Caco-2 (cell line): ENCODE measurements at regions not wholly inside any gene's neighbourhood (a gene's known extent, or its start where the extent isn't known, plus 50 kb on each side); places are given as distances from the start of the nearest gene placed in this dataset.

Source experiments
- BruUV-seq: library from RNA; stranded (reverse); fragments of 400-500 nt; replicated peaks from 2 replicates; lab custom pipeline; 2021; lab: Mats Ljungman, UMichigan
- CTCF ChIA-PET: fragments of 300-600 bp; sonication (Branson Sonifier 250); formaldehyde crosslinking; loops from one replicate; lab custom pipeline; 2022; ENCODE audit warnings: antibody characterized with exemption; lab: Charles Lee
- POLR2A ChIA-PET: fragments of 300-600 bp; sonication (Branson Sonifier 250); formaldehyde crosslinking; loops from one replicate; lab custom pipeline; 2022; ENCODE audit warnings: antibody characterized with exemption; lab: Charles Lee
- DNase-seq, 2 experiments: peaks; one replicate each; pipeline versions ENCODE4 v3.0.0 to v3.0.0-alpha.2; 2020 to 2022
- H3K27me3 ChIP-seq: replicated peaks from 2 replicates; pipeline ENCODE4 v1.6.0; 2011; ENCODE audit warnings: low read length; ENCODE audit not compliant: control insufficient read depth, insufficient read depth
- H3K36me3 ChIP-seq: 2 replicates; pipeline ENCODE4 v1.5.1; 2011; ENCODE audit warnings: low read length; ENCODE audit not compliant: control insufficient read depth, insufficient read depth
- H3K4me1 ChIP-seq: fragments of 250-450 bp; sonication (Bioruptor Pico); 2 replicates; pipeline ENCODE4 v1.5.1; 2020; ENCODE audit warnings: mild to moderate bottlenecking
- H3K4me3 ChIP-seq: 2 replicates; pipeline ENCODE4 v1.5.1; 2011; ENCODE audit warnings: low read depth, mild to moderate bottlenecking, control low read depth, low read length
- H3K9me3 ChIP-seq: fragments of 250-450 bp; sonication (Bioruptor Pico); 2 replicates; pipeline ENCODE4 v1.5.1; 2020; ENCODE audit warnings: mild to moderate bottlenecking, moderate library complexity
- H3K27ac Mint-ChIP-seq: one replicate; pipeline ENCODE4 v1.8.0; 2022; ENCODE audit warnings: mixed read lengths; ENCODE audit not compliant: unreplicated experiment
- H3K27me3 Mint-ChIP-seq: one replicate; pipeline ENCODE4 v1.8.0; 2022; ENCODE audit warnings: mixed read lengths; ENCODE audit not compliant: insufficient read depth, unreplicated experiment
- H3K36me3 Mint-ChIP-seq: one replicate; pipeline ENCODE4 v1.8.0; 2022; ENCODE audit warnings: mild to moderate bottlenecking, mixed read lengths; ENCODE audit not compliant: insufficient read depth, unreplicated experiment
- H3K4me1 Mint-ChIP-seq: one replicate; pipeline ENCODE4 v1.8.0; 2022; ENCODE audit warnings: low read depth, mixed read lengths; ENCODE audit not compliant: unreplicated experiment
- H3K4me3 Mint-ChIP-seq: one replicate; pipeline ENCODE4 v1.8.0; 2022; ENCODE audit warnings: mild to moderate bottlenecking, moderate library complexity, mixed read lengths; ENCODE audit not compliant: unreplicated experiment
- H3K9me3 Mint-ChIP-seq: one replicate; pipeline ENCODE4 v1.8.0; 2022; ENCODE audit warnings: mixed read lengths; ENCODE audit not compliant: unreplicated experiment
- CTCF ChIP-seq, 2 experiments: fragments of 200-600 bp in 1 of 2; IDR thresholded peaks; 1 replicate in 1 of 2; 2 replicates in 1 of 2; pipeline versions ENCODE4 v1.5.1 to v1.8.0; 2011 to 2022; ENCODE audit warnings: antibody characterized with exemption in 1 of 2, control low read depth in 1 of 2, inconsistent platforms in 1 of 2, low read depth in 1 of 2, low read length in 1 of 2, mild to moderate bottlenecking in 1 of 2, moderate library complexity in 1 of 2; ENCODE audit not compliant: insufficient read depth in 1 of 2, severe bottlenecking in 1 of 2, unreplicated experiment in 1 of 2
- intact Hi-C: fragments of 100-400 bp; cut with micrococcal nuclease; formaldehyde crosslinking; loops from one replicate; pipeline ENCODE4 v1.10.0; 2022; ENCODE audit not compliant: unreplicated experiment

GRCh38 chr7:109127145-109127544 lies 557.5 kb downstream of the DNAJB9 start:
- Mint-ChIP-seq H3K36me3 (no peaks in the 10 kb centered on the region), H3K4me1 (peaks cover 11% of the 10 kb centered on the region), H3K4me3 (no peak overlapping the region), H3K9me3 (peaks cover 9% of the 10 kb centered on the region), H3K27ac (no peak overlapping the region), H3K27me3 (no peaks in the 10 kb centered on the region)
- ChIA-PET CTCF (no interaction called here), POLR2A (no interaction called here)
- peaks cover 21% of the 10 kb centered on the region for H3K4me1 ChIP-seq
- no peaks in the 10 kb centered on the region for H3K9me3 ChIP-seq
- no peak for TF ChIP-seq CTCF (IDR thresholded peaks at IDR 0.05; ENCODE audit: insufficient read depth in 1 of 2, low read depth in 1 of 2, low read length in 1 of 2, severe bottlenecking in 1 of 2, unreplicated experiment in 1 of 2)
- H3K27me3 ChIP-seq, result no peaks in the 10 kb centered on the region
- H3K36me3 ChIP-seq, result no peaks in the 10 kb centered on the region
- no TSS peak for BruUV-seq
- no peak overlapping the region for H3K4me3 ChIP-seq
- intact Hi-C loops, result no loop called here
- DNase-seq, result no peak

GRCh38 chr7:109131141-109131540 lies 561.5 kb downstream of the DNAJB9 start:
- Mint-ChIP-seq H3K9me3 (peaks cover 20% of the 10 kb centered on the region), H3K27ac (no peak overlapping the region), H3K4me1 (peaks cover 3% of the 10 kb centered on the region), H3K36me3 (no peaks in the 10 kb centered on the region), H3K4me3 (no peak overlapping the region), H3K27me3 (no peaks in the 10 kb centered on the region)
- ChIA-PET CTCF (no interaction called here), POLR2A (no interaction called here)
- no peaks in the 10 kb centered on the region for H3K27me3 ChIP-seq
- intact Hi-C loops, result no loop called here
- H3K4me3 ChIP-seq, result no peak overlapping the region
- BruUV-seq, result no TSS peak
- no peak for TF ChIP-seq CTCF (IDR thresholded peaks at IDR 0.05; ENCODE audit: insufficient read depth in 1 of 2, low read depth in 1 of 2, low read length in 1 of 2, severe bottlenecking in 1 of 2, unreplicated experiment in 1 of 2)
- peaks cover 1% of the 10 kb centered on the region for H3K4me1 ChIP-seq
- DNase-seq, result no peak
- no peaks in the 10 kb centered on the region for H3K9me3 ChIP-seq
- H3K36me3 ChIP-seq, result no peaks in the 10 kb centered on the region

- Histone ChIP-seq H3K9me3 (no peaks in the 10 kb centered on the region; the same call in 1 of the 2 replicates), H3K4me3 (no peak overlapping the region), H3K4me1 (no peaks in the 10 kb centered on the region), H3K36me3 (no peaks in the 10 kb centered on the region), H3K27me3 (no peaks in the 10 kb centered on the region)
- H3K27me3 Mint-ChIP-seq, result no peaks in the 10 kb centered on the region
- CTCF ChIA-PET, result no interaction called here
- POLR2A ChIA-PET, result no interaction called here
- no TSS peak for BruUV-seq
- no peaks in the 10 kb centered on the region for H3K4me1 Mint-ChIP-seq
- TF ChIP-seq CTCF (IDR thresholded peaks at IDR 0.05; ENCODE audit: insufficient read depth in 1 of 2, low read depth in 1 of 2, low read length in 1 of 2, severe bottlenecking in 1 of 2, unreplicated experiment in 1 of 2), result no peak
- H3K27ac Mint-ChIP-seq, result no peak overlapping the region
- H3K4me3 Mint-ChIP-seq, result no peak overlapping the region
- no peaks in the 10 kb centered on the region for H3K36me3 Mint-ChIP-seq
- DNase-seq, result no peak
- peaks cover 11% of the 10 kb centered on the region for H3K9me3 Mint-ChIP-seq
- intact Hi-C loops, result no loop called here
Measured at GRCh38 chr7:109136893-109137292, 567.2 kb downstream of the DNAJB9 start.
